IMR-90 (cell line): ENCODE measurements at regions not wholly inside any gene's neighbourhood (a gene's known extent, or its start where the extent isn't known, plus 50 kb on each side); places are given as distances from the start of the nearest gene placed in this dataset.

Source experiments
- ATAC-seq: fragments of 200-7000 bp; cut with Tn5 transposase; 2 replicates; pipeline ENCODE4 v1.9.1; 2020; ENCODE audit warnings: low read depth, mild to moderate bottlenecking, moderate library complexity
- BruUV-seq: library from RNA; stranded (reverse); fragments of 400-500 nt; replicated peaks from 2 replicates; lab custom pipeline; 2021; lab: Mats Ljungman, UMichigan
- CTCF ChIA-PET: fragments of 300-600 bp; formaldehyde crosslinking; extraction: SDS; loops from one replicate; lab custom pipeline; 2021; ENCODE audit warnings: antibody characterized with exemption; lab: Yijun Ruan, JAX
- POLR2A ChIA-PET: fragments of 300-600 bp; sonication (Branson Sonifier 250); formaldehyde crosslinking; loops from one replicate; lab custom pipeline; 2022; ENCODE audit warnings: antibody characterized with exemption; ENCODE audit not compliant: unreplicated experiment; lab: Charles Lee
- DNase-seq: peaks from one replicate; pipeline ENCODE4 v3.0.0; 2013
- H2AFZ ChIP-seq: replicated peaks from 2 replicates; pipeline ENCODE3; 2013; ENCODE audit warnings: low read length, mild to moderate bottlenecking; ENCODE audit not compliant: poor library complexity
- H2AK5ac ChIP-seq: 2 replicates; pipeline ENCODE4 v1.6.1; 2013; ENCODE audit warnings: low read depth, low read length, inconsistent platforms
- H2AK9ac ChIP-seq: replicated peaks from 2 replicates; pipeline ENCODE3; 2013; ENCODE audit warnings: mild to moderate bottlenecking, low read depth, low read length, moderate library complexity; ENCODE audit not compliant: poor library complexity
- H2BK120ac ChIP-seq: 2 replicates; pipeline ENCODE4 v1.6.1; 2013; ENCODE audit warnings: low read depth, low read length, inconsistent platforms
- H2BK15ac ChIP-seq: 3 replicates; pipeline ENCODE4 v1.6.1; 2013; ENCODE audit warnings: low read depth, low read length, inconsistent platforms
- H2BK20ac ChIP-seq: 2 replicates; pipeline ENCODE4 v1.6.1; 2013; ENCODE audit warnings: low read depth, mild to moderate bottlenecking, inconsistent platforms, low read length, moderate library complexity
- H2BK5ac ChIP-seq: 2 replicates; pipeline ENCODE4 v1.6.1; 2013; ENCODE audit warnings: mild to moderate bottlenecking, low read depth, low read length, inconsistent platforms; ENCODE audit not compliant: poor library complexity, severe bottlenecking
- H3K14ac ChIP-seq: replicated peaks from 2 replicates; pipeline ENCODE4 v1.6.1; 2013; ENCODE audit warnings: low read depth, low read length, inconsistent platforms
- H3K18ac ChIP-seq: 2 replicates; pipeline ENCODE4 v1.6.1; 2013; ENCODE audit warnings: low read depth, low read length, control low read depth
- H3K23ac ChIP-seq: 2 replicates; pipeline ENCODE4 v1.6.1; 2013; ENCODE audit warnings: low read depth, low read length, inconsistent platforms
- H3K27ac ChIP-seq: 2 replicates; pipeline ENCODE4 v1.5.1; 2013; ENCODE audit warnings: mild to moderate bottlenecking, control low read depth, low read length; ENCODE audit not compliant: insufficient read depth
- H3K27me3 ChIP-seq: 2 replicates; pipeline ENCODE4 v1.6.1; 2013; ENCODE audit warnings: low read length; ENCODE audit not compliant: control insufficient read depth, insufficient read depth
- H3K36me3 ChIP-seq: 2 replicates; pipeline ENCODE4 v1.6.1; 2013; ENCODE audit warnings: low read length, mixed read lengths; ENCODE audit not compliant: control insufficient read depth, insufficient read depth
- H3K4ac ChIP-seq: 2 replicates; pipeline ENCODE4 v1.6.1; 2013; ENCODE audit warnings: low read depth, low read length, inconsistent platforms
- H3K4me1 ChIP-seq: 2 replicates; pipeline ENCODE4 v1.6.1; 2013; ENCODE audit warnings: low read length, mixed read lengths; ENCODE audit not compliant: control insufficient read depth, insufficient read depth
- H3K4me2 ChIP-seq: 2 replicates; pipeline ENCODE4 v1.6.1; 2013; ENCODE audit warnings: low read depth, mild to moderate bottlenecking, control low read depth, low read length, moderate library complexity
- H3K4me3 ChIP-seq: 2 replicates; pipeline ENCODE4 v1.5.1; 2013; ENCODE audit warnings: low read depth, mild to moderate bottlenecking, control low read depth, low read length, moderate library complexity; ENCODE audit not compliant: insufficient read depth
- H3K56ac ChIP-seq: 2 replicates; pipeline ENCODE4 v1.6.1; 2013; ENCODE audit warnings: low read length, inconsistent platforms; ENCODE audit not compliant: insufficient read depth; ENCODE audit errors: extremely low read depth
- H3K79me1 ChIP-seq, 2 experiments: 2 replicates each; pipeline ENCODE4 v1.6.1; 2013; ENCODE audit warnings: low read length in 2 of 2, inconsistent platforms in 1 of 2, low read depth in 1 of 2
- H3K9ac ChIP-seq: 2 replicates; pipeline ENCODE4 v1.6.1; 2013; ENCODE audit warnings: low read depth, low read length, control low read depth
- H3K9me1 ChIP-seq: 2 replicates; pipeline ENCODE4 v1.6.1; 2013; ENCODE audit warnings: low read length, inconsistent platforms; ENCODE audit not compliant: insufficient read depth
- H3K9me3 ChIP-seq: 2 replicates; pipeline ENCODE4 v1.6.1; 2013; ENCODE audit warnings: low read length; ENCODE audit not compliant: control insufficient read depth, insufficient read depth
- H4K20me1 ChIP-seq: 2 replicates; pipeline ENCODE4 v1.6.1; 2013; ENCODE audit warnings: low read length, inconsistent platforms; ENCODE audit not compliant: insufficient read depth
- H4K5ac ChIP-seq: 2 replicates; pipeline ENCODE4 v1.6.1; 2013; ENCODE audit warnings: mild to moderate bottlenecking, low read depth, low read length, control low read depth
- H4K8ac ChIP-seq, 2 experiments: 2 replicates each; pipeline ENCODE4 v1.6.1; 2013; ENCODE audit warnings: low read depth in 2 of 2, low read length in 2 of 2, control low read depth in 1 of 2, inconsistent platforms in 1 of 2
- H4K91ac ChIP-seq: 2 replicates; pipeline ENCODE4 v1.6.1; 2013; ENCODE audit warnings: low read depth, low read length, inconsistent platforms; ENCODE audit not compliant: insufficient read depth
- BHLHE40 ChIP-seq: fragments of 150-350 bp; IDR thresholded peaks from 2 replicates; pipeline ENCODE4 v1.6.1; 2016; ENCODE audit warnings: mild to moderate bottlenecking, low read depth, low read length
- FOS ChIP-seq: fragments of 150-350 bp; IDR thresholded peaks from 2 replicates; pipeline ENCODE4 v1.6.1; 2016; ENCODE audit warnings: low read depth, low read length
- POLR2A ChIP-seq: IDR thresholded peaks from 2 replicates; pipeline ENCODE4 v1.6.1; 2012; ENCODE audit warnings: mild to moderate bottlenecking, low read depth, low read length
- RFX5 ChIP-seq: IDR thresholded peaks from 2 replicates; pipeline ENCODE4 v1.8.0; 2012; ENCODE audit warnings: low read depth, mild to moderate bottlenecking, low read length, moderate library complexity
- dilution Hi-C: fragments of 300-500 bp; cut with HindIII; formaldehyde crosslinking; loops from one replicate; pipeline ENCODE4 v1.14.3; 2018; ENCODE audit warnings: low sequenced_read_pairs; ENCODE audit not compliant: unreplicated experiment
- in situ Hi-C: fragments of 300-500 bp; cut with MboI; formaldehyde crosslinking; loops from 3 replicates; pipeline ENCODE4 v1.14.3; 2019; ENCODE audit warnings: low sequenced_read_pairs, inconsistent platforms, mixed read lengths
- intact Hi-C: fragments of 100-400 bp; cut with micrococcal nuclease; formaldehyde crosslinking; loops from 2 replicates; pipeline ENCODE4 v1.10.0; 2022
- TF ChIP-seq, protein P1 (sequence below): fragments of 150-350 bp; IDR thresholded peaks from 2 replicates; pipeline ENCODE4 v1.6.1; 2016; ENCODE audit warnings: low read depth, mild to moderate bottlenecking, low read length, moderate library complexity, borderline replicate concordance
- TF ChIP-seq, protein P2 (sequence below): conservative IDR thresholded peaks from 2 replicates; pipeline ENCODE4 v1.5.1; 2012; ENCODE audit warnings: mild to moderate bottlenecking, low read depth, low read length, improper control_type of control experiment
- TF ChIP-seq, protein P3 (sequence below): fragments of 150-350 bp; IDR thresholded peaks from 2 replicates; pipeline ENCODE4 v1.6.1; 2017; ENCODE audit warnings: mild to moderate bottlenecking, antibody characterized with exemption, low read length, low read depth

DNA sequence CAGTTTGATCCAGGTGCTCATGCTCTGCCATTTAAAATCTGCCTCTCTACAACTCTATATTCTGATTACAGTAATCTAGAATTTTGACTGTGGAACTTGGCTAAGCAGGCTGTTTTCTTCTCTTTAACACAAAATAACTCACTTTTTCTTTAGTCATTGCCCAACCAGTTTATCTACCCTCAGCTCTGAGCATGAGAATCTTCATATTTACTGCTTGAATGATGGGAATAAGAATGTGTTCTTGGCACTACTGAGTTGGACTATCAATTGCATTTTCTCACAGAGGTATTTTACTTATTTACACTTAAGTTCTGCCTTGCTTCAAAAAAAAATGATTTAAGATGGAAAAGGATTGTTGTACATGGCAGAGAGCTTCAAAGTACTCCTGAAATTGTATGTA is 301.1 kb downstream of the CCDC85A start:
- Histone ChIP-seq H3K36me3 (no peaks in the 10 kb centered on the region), H3K9me1 (no peaks in the 10 kb centered on the region), H2BK15ac (no peak overlapping the region), H3K4me3 (no peak overlapping the region), H3K27ac (no peak overlapping the region), H3K79me1 (no peaks in the 10 kb centered on the region), H4K91ac (no peak overlapping the region), H3K4ac (no peak overlapping the region), H3K23ac (no peak overlapping the region), H2AK5ac (no peak overlapping the region), H3K9me3 (peaks cover 10% of the 10 kb centered on the region; the same call in 1 of the 2 replicates), H2BK20ac (no peak overlapping the region), H3K4me2 (no peak overlapping the region), H2AFZ (no peak overlapping the region), H2BK120ac (no peak overlapping the region), H3K27me3 (no peaks in the 10 kb centered on the region), H3K14ac (no peak overlapping the region), H3K18ac (no peak overlapping the region), H2BK5ac (no peak overlapping the region), H3K9ac (no peak overlapping the region), H4K20me1 (no peaks in the 10 kb centered on the region), H4K5ac (no peak overlapping the region), H4K8ac (no peak overlapping the region), H2AK9ac (no peak overlapping the region), H3K4me1 (no peaks in the 10 kb centered on the region), H3K56ac (no peak overlapping the region)
- DNase-seq (no peak), ATAC-seq (no peak)
- dilution Hi-C loops: no loop called here
- no TSS peak for BruUV-seq
- in situ Hi-C loops: no loop called here
- intact Hi-C loops: no loop called here
- ChIA-PET POLR2A (no interaction called here), CTCF (no interaction called here)
- TF ChIP-seq, protein P1, sequence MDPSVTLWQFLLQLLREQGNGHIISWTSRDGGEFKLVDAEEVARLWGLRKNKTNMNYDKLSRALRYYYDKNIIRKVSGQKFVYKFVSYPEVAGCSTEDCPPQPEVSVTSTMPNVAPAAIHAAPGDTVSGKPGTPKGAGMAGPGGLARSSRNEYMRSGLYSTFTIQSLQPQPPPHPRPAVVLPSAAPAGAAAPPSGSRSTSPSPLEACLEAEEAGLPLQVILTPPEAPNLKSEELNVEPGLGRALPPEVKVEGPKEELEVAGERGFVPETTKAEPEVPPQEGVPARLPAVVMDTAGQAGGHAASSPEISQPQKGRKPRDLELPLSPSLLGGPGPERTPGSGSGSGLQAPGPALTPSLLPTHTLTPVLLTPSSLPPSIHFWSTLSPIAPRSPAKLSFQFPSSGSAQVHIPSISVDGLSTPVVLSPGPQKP: no peak
- TF ChIP-seq, protein P2, sequence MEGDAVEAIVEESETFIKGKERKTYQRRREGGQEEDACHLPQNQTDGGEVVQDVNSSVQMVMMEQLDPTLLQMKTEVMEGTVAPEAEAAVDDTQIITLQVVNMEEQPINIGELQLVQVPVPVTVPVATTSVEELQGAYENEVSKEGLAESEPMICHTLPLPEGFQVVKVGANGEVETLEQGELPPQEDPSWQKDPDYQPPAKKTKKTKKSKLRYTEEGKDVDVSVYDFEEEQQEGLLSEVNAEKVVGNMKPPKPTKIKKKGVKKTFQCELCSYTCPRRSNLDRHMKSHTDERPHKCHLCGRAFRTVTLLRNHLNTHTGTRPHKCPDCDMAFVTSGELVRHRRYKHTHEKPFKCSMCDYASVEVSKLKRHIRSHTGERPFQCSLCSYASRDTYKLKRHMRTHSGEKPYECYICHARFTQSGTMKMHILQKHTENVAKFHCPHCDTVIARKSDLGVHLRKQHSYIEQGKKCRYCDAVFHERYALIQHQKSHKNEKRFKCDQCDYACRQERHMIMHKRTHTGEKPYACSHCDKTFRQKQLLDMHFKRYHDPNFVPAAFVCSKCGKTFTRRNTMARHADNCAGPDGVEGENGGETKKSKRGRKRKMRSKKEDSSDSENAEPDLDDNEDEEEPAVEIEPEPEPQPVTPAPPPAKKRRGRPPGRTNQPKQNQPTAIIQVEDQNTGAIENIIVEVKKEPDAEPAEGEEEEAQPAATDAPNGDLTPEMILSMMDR: no peak
- TF ChIP-seq BHLHE40 (no peak), POLR2A (no peak), FOS (no peak), RFX5 (no peak)
- TF ChIP-seq, protein P3, sequence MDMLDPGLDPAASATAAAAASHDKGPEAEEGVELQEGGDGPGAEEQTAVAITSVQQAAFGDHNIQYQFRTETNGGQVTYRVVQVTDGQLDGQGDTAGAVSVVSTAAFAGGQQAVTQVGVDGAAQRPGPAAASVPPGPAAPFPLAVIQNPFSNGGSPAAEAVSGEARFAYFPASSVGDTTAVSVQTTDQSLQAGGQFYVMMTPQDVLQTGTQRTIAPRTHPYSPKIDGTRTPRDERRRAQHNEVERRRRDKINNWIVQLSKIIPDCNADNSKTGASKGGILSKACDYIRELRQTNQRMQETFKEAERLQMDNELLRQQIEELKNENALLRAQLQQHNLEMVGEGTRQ: no peak
